Amniotic stem cell (primary cell): ENCODE measurements at regions not wholly inside any gene's neighbourhood (a gene's known extent, or its start where the extent isn't known, plus 50 kb on each side); places are given as distances from the start of the nearest gene placed in this dataset.

Experiments
- DNase-seq: peaks from one replicate; lab custom pipeline; 2025; lab: John Stamatoyannopoulos, UW

DNA sequence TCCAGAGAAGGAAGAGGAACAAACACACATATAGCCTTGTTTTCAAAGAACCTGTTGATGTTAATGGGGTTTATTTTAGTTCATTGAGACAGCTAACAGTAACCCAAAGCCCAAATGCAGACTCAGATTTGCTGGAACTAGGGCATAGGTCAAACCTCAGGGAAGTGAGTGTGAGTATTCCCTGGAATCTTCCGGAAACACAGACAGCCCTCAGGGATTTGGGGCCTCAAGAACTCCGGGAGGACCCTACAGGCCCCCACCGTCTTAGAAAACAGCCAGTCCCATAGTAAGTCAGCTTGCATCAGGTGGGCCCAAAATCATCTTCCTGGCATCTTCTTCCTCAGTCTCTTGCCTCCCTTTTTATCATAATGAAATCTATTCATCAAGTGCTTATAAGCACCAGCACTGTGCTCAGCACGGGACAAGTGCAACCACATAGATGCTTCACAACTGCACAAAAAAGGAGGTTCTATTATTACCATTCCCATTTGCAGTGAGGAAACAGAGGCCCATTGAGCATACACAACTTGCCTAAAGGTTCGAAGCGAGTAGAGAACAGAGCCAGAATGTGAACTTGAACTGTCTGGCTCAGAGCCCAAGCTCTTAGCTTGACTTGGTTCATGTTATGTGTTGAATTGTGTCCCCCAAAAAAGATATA lies 50.2 kb upstream of the BCL11A start:
- no peak for DNase-seq

DNA sequence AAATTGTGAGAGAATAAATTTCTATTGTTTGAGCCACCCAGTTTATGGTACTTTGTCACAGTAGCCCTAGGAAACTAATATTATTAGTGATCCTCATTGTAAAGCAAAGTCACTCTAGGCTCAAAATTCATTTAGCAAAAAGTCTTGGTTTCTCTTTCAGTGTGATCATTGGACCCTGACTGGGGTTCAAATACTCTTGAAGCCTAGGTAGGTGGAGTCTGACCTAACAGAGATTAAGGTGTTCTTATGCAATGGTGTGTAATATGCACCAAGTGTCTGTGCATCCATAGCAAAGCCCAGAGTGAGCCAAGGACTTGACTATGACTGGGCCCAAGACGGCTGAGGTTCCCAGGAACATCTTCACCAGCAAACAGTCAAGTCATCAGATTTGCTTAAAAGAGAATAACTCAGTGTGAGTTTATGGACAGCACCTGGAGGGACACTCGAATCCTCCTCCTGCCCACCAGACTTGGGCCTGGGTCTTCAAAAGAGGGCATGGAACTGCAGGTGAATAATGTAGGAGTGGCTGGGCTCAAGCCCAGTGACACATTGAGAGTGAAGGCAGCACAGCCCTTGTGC lies 51.1 kb upstream of the BCL11A start:
- no peak for DNase-seq

DNA sequence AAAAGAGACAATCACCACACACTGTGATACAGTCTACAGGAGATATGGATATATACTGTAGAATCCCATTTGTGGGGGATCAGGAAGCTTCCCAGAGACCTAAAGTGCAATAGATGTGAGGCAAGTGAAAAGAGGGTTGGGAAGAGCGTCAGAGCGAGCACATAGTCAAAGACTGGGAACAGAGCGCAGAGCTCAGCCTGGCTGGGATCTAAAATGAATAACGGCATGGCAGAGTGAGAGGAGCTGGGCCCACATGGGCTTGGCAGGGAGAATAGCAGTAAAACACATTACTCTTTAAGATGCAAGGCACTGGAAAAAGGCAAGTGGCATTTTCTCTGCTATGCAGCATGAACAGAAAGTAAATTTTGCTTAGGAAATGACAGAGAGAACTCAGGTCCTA lies 52.4 kb upstream of the BCL11A start:
- DNase-seq, result no peak

DNA sequence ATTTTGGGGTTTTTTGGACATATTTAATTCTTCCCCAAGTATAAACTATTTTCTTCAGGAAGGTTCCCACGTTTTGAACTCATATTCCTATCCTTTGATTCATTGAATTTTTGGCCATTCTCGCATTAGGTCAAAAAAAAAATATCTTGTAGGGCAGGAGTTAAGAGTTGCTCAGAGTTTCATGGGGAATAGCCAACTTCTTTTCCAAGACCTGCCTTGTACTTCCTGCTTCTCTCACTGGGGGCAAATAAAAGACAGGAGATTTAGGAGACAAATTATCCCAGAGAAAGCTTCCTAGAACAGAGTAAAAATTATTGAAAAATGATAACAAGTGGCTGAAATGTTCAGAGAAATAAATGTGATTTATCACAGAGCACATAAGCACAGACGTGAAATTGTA lies 55.2 kb upstream of the BCL11A start:
- no peak for DNase-seq

DNA sequence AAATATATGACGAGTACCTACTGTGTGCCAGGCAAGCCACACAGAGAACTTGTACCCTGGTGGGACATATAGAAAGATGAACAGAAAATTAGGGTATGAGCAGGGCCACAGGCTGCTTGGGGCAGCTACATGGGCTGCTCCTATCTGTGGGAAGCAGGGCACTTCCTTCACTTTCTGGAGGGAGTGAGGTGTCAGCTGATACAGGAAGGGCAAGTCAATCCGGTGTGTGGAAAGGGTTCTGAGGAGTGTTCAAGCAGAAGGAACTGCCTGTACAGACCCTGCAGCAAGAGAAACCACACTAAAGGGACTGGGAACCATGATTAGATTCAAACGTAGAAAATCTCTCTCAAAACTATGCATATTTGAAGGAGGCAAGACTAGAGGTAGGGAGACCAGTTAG lies 58.6 kb upstream of the BCL11A start:
- no peak for DNase-seq

DNA sequence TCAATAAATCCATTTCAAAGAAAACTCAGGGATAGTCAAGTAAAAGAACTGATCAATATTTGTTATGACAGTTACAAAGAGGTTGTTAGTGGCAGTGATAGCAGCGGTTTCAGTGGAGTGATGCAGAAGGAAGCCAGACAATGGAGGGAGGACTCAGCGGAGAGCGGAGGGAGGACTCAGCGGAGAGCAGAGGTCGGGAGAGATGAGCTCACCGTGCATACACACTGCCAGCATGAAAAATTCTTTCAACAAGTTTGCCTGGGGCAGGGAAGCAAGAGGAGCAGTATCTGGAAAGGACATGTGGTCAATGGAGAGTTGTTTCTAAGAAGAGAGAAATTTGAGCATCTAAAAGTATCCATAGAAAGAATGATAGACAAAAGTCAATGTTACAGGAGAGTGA lies 60.9 kb upstream of the BCL11A start:
- DNase-seq, result no peak

DNA sequence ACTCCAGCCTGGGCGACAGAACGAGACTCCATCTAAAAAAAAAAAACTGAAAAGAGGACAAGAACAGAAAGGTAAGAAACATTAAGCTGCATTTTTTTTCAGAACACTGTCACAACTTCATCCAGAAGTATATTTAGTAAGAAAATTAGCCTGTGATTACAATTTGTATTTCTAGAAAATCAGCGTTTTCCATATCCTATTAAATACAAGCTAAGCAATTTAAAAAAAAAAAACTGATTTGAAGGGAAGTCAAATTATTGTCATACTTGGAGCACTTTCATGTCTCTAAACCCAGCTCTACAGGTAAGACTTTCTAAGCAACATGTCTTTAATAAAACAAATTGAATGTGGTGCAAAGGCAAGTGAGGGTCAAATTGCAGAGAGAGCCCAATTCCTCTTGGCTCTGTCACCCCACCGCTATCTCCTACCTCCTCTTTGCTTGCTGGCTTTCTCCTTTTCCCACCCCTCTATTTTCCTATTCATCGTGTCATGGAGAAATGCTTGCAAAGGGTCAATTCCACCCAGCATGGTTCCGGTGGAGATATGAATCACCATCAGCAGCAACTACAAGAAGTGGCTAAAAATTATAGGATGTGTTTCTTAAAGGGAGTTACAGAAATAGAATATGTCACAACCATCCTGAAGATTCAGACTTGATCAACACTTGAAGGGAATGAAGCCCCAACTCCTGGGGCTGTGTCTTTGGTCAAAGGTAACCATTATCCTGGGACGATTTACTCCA lies 68.4 kb upstream of the BCL11A start:
- no peak for DNase-seq

DNA sequence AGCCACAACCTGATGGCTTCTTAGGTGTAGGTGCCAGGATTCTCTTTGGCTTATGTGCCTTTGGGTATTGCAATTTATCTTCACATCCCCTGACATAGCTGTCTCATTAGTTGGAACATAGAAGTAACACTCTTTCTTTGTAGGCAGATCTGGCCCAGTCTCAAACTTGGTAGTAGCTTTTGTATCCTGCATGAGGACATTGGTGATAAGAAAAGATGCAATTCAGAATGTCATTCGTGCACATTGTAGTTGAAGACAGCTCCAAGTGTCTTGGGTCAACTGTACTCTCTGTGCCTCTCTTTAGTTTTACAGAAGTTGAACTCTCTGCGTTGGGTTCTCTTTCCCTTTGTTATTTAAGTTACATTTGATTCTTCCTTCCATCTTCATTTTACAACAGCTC lies 69.6 kb upstream of the BCL11A start:
- no peak for DNase-seq

DNA sequence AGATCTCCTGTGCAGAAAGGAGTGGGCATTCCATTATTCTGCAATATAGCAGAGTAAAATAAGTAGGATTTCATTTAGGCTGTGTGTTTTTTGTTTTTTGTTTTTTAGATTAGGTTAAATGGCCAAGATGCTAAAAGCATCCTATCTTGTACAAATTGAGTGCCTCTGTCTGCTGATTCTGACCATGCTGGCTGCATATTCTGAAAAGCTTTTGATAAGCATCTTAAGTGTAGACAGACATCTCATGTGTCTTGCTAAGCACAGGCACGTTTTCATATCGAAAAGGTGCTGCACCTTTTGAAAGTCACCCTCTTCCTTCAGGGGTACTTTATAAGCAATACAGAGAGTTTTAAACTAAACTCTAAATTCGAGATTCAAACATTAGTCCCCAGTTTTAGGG lies 74.0 kb upstream of the BCL11A start:
- no peak for DNase-seq

DNA sequence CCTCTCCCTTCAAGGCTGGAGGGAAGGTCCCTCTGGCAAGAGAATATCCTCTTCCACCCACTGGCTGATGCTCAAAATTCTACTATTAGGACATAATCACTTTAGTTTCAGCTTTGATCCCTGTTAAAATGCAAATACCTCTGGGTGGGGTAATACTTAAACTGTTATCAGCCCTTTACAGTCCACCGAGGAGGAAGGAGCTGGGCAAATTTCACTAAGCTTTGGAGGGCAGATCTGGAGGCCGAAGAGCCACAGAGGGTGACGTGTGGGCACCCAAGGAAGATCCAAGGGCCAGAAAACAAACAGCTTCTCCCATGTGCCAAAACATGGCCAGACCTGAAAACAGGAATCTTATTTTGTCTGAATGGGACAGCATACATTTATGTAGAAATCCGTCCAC lies 74.6 kb upstream of the BCL11A start:
- DNase-seq, result no peak

DNA sequence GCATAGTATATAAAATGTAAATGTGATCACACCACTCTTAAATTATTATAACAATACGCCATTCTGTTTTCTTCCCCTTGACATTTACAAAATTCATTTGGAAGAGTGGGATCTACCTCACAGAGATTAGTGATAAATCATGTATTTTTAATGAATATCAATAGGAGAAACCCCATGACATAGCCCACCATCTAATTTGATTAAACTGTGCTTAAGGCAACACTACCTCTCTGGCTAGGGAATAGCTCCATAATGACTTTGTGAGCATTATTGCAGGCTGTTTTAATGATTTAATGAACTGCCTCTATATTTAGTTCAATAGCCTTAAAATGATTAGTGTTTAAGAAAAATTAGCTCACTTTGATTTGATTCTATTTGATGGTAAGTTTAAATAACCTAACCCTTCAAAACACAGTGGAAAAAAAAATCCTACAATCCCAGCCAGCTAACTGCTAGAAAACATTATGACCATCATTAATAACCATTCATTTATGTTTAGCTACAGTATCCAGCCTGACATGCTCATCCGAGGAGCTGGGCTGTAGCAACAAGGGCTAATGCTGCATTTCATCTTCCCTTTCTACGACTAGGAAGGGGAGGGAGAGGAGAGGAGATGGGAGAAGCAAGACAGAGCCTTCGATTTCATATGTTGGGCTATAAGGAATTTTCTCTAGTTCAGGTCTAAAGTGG lies 75.3 kb upstream of the BCL11A start:
- DNase-seq, result no peak

DNA sequence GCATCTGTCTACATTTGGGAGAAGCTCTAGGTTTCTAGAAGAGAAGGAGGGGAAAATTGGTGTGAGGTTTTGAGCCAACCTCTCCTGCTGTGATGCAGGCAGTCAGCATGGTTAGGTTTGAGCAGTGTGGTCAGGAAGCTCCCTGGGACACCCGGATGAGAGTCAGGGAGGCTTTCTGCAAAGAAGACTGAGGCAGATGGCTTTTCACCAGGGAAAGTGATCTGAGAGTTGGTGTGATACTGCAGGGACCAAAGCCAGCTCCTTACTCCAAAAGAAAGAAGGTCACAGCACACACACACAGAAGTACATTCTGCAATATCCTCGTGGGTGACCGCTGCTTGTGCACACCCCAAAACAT lies 75.8 kb upstream of the BCL11A start:
- no peak for DNase-seq

DNA sequence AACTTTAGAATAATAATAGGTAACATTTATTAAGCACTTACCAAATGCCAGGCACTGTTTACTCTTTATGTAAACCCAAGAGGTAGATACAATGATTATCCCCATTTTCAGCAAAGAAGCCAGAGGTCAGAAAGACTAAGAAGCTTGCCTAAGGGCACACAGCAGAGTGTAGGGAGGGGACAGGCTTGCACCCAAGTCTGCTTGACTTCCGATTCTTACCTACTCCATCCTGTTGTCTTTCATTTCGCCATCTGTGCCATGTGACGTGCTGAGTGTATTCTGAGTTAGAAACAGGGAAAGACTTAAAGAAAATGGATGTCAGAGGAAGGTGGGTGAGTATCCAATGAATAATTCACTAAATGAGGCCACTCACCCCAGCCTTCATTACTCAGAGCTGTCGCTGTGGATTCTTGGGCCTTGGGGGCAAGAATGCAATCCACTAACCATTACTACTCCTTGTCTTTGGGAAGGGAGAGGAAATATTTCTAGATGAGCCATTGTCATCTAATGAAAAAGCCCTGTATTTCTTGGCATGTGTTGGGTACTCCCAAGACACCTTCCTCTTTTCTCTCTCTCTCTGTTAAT lies 76.4 kb upstream of the BCL11A start:
- no peak for DNase-seq

DNA sequence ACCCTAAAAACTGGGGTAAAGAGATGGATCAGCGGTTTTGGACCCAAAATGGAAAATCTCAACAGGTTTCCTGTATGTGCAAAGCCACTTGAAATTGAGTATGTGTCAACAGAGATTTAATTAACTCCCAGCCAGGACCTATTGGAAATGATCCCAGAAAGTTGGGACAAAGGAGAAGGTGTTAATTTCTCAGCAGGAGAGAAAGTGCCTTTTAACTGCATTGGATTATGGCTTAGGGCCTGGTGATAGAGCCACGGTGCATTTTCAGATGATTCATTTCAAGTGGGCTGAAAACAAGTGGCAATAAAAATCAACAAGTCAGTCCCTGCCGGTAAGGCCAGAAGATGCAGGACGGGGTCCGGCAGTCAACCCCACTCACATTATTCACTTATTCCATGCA lies 80.2 kb upstream of the BCL11A start:
- DNase-seq, result no peak

DNA sequence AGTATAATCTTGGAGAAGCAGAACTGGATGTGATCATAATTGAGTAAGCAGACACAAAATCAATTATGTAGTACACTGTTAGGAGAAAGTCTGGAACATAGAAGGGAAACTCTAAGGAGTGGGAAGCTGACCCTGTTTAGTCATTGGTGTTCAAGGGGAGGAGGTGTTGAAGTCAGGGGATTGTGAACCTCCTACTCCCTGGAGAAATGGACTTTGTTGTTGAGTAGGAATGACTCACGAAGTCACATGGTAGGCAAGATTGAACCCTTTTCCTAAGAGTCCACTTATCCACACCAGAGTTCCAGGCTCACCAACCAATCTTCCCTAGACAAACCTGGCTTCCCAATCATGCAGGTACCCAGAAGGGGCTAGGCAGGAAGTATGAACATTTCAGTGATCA lies 81.0 kb upstream of the BCL11A start:
- no peak for DNase-seq

DNA sequence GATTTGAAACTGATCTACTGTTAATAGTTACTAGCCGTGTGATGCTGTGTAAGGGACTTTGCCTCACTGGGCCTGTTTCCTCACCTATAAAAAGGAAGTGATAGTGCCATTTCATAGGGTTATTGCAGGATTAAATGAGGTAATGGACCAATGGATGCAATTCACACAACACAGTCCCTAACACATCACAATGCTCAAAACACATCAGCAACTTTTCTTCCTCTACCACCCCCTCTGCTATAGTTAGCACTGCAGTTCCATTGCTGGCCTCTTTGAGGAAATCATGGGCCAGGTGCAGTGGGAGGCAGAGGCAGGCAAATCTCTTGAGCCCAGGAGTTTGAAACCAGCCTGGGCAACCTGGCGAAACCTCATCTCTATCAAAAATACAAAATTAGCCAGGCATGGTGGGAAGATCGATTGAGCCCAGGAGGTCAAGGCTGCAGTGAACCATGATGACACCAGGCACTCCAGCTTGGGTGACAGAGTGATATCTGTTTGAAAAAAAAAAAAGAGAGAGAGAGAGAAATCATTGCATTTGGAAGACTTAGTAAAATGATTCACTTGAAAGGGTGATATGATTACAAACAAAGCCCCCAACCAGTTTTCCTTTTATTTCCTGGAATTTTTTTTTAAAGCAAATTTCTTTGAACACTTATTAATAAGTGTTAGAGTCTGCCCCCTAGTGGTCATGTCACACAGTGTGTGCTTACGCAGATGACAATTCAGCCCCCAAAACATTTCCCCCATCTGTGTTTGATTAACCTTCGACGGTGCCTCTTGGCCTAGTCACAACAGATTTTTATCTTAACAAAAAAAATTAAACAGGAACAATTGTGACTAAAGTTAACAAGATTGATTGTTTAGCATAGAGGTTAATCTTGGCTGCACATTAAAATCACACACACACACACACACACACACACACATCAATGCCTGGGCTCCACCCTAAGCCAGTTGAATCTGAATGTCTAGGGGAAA lies 88.6 kb upstream of the BCL11A start:
- DNase-seq, result peak; percentile 33

DNA sequence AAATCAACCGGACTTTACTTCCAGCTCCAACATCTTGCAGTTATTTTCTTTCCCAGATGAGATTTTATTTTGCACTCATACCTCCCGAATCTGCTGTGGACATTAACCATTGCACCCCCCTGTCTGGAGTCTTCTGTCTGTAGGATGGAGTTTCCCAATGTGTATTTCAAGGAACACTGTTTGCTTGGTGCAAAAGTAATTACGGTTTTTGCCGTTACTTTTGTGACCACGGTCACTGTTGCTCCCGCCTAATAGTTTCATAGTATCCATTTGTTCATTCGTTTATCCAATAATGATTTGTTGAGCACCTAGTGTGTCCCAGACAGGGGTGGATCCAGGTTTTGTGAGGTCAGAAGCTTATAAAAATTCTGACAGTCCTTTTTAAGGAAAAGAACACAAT lies 90.3 kb upstream of the BCL11A start:
- no peak for DNase-seq

DNA sequence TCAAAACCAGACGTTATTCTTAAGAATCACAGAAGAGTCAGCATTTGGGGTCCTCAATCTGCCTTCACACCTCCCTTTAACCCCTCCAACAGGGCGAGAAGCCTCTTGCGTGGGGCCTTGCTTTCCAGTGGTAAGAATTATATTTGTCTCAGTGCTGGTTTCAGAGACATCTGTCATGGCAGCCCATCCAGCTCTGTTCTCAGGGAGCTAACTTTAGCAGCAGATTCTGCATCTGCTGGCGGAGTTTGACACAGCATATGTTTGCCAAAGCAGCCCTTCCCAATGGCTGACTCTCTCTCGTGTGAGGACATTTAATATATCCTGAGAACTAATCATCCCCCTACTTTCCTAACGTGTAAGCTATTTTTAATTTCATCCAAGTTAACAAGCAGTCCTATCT lies 91.5 kb upstream of the BCL11A start:
- no peak for DNase-seq

DNA sequence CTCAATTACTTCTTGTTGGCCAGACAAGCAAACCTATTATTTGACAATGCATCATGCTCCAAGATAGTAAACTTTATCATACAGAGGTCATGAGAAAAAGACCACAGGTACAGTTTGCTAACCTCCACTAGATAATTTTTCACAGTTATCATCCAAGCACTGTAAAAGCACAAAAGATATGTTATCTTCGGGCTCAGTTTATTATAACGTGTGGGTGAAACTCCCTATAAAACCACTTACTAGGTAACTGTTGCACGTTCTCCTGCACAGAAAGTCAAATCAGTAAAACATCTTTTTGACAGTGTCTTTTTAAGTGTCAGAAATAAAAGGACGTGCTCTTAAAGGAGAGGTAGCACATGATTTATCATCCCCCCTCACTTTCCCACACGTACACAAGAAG lies 94.7 kb upstream of the BCL11A start:
- DNase-seq, result no peak

DNA sequence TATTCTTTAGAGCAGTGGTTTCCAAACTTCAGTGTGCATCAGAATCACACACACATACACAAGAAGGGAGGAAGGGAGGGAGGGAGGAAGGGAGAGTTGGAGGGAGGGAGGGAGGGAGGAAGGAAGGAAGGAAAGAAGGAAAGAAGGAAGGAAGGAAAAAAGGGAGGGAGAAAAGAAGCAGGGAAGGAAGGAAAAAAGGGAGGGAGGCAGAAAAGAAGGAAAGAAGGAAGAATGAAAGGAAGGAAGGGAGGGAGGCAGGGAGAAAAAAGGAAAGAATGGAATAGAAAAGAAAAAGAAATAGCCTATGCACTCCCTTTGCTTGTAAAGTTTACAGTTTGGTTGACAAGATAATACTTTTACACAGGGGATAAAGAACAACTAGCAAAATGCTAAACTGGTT lies 96.3 kb upstream of the BCL11A start:
- DNase-seq, result no peak

DNA sequence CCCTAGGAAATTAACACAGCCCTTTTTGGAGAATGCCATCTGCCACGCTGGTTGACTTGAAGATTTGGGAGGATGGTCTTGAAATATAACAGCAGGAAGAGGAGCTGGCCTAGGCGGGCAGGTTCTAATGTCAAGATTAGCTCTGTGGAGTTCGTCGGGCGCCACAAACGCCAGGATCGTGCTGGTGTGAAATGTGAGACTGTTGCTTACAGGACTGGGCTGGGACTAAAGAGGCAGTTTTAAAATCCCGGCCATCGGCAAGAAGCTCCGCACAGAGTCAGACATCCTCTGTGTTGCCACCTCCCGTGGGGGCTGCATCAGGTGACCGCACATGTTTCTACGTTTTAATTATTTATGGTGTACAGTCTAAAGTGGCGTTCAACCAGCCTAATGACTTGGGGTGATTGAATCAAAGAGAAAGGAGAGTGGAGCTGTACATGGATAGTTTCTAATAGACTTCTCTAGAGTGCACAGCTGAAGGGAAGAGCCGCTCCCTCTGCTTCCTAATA lies 99.4 kb upstream of the BCL11A start:
- no peak for DNase-seq
